GM12878 (cell line): ENCODE measurements at regions not wholly inside any gene's neighbourhood (a gene's known extent, or its start where the extent isn't known, plus 50 kb on each side); places are given as distances from the start of the nearest gene placed in this dataset.

Experiments used
- HDGF ChIP-seq: fragments of 450-650 bp; IDR thresholded peaks from 2 replicates; pipeline ENCODE4 v1.6.1; 2016; ENCODE audit warnings: antibody characterized with exemption
- RB1 ChIP-seq: fragments of 450-650 bp; formaldehyde crosslinking; IDR thresholded peaks from 2 replicates; pipeline ENCODE4 v1.6.1; 2017; ENCODE audit warnings: mild to moderate bottlenecking, borderline replicate concordance
- RUNX3 ChIP-seq: IDR thresholded peaks from 2 replicates; pipeline ENCODE4 v1.6.1; 2012; ENCODE audit warnings: low read length, inconsistent platforms
- SUPT20H ChIP-seq: IDR thresholded peaks from 2 replicates; pipeline ENCODE4 v1.6.1; 2011; ENCODE audit warnings: low read depth, mild to moderate bottlenecking, low read length, moderate library complexity, borderline replicate concordance; ENCODE audit not compliant: control insufficient read depth
- WRNIP1 ChIP-seq: IDR thresholded peaks from 2 replicates; pipeline ENCODE4 v1.6.1; 2011; ENCODE audit warnings: low read depth, low read length, improper control_type of control experiment, borderline replicate concordance
- TF ChIP-seq, protein P1 (sequence below), 3 experiments: IDR thresholded peaks in 2 of 3; conservative IDR thresholded peaks in 1 of 3; 2 replicates each; pipeline ENCODE4 v1.5.1; 2011; ENCODE audit warnings: low read depth in 3 of 3, low read length in 3 of 3, mild to moderate bottlenecking in 3 of 3, control low read depth in 2 of 3, moderate library complexity in 2 of 3, inconsistent platforms in 1 of 3, mixed read lengths in 1 of 3; ENCODE audit not compliant: control insufficient read depth in 2 of 3, insufficient read depth in 1 of 3; ENCODE audit errors: extremely low read depth in 1 of 3
- TF ChIP-seq, protein P2 (sequence below): fragments of 450-650 bp; IDR thresholded peaks from 2 replicates; pipeline ENCODE4 v1.6.1; 2016; ENCODE audit warnings: mild to moderate bottlenecking
- TF ChIP-seq, protein P3 (sequence below): fragments of 450-650 bp; IDR thresholded peaks from 2 replicates; pipeline ENCODE4 v1.6.1; 2017; ENCODE audit warnings: mild to moderate bottlenecking, moderate library complexity
- TF ChIP-seq, protein P4 (sequence below): fragments of 450-650 bp; IDR thresholded peaks from 2 replicates; pipeline ENCODE4 v1.6.1; 2017; ENCODE audit warnings: mild to moderate bottlenecking, moderate library complexity
- TF ChIP-seq, protein P5 (sequence below): IDR thresholded peaks from 2 replicates; pipeline ENCODE4 v1.6.1; 2012; ENCODE audit warnings: mild to moderate bottlenecking, low read depth, low read length
- TF ChIP-seq, protein P6 (sequence below): IDR thresholded peaks from 2 replicates; pipeline ENCODE4 v1.6.1; 2012; ENCODE audit warnings: low read depth, low read length, improper control_type of control experiment

DNA sequence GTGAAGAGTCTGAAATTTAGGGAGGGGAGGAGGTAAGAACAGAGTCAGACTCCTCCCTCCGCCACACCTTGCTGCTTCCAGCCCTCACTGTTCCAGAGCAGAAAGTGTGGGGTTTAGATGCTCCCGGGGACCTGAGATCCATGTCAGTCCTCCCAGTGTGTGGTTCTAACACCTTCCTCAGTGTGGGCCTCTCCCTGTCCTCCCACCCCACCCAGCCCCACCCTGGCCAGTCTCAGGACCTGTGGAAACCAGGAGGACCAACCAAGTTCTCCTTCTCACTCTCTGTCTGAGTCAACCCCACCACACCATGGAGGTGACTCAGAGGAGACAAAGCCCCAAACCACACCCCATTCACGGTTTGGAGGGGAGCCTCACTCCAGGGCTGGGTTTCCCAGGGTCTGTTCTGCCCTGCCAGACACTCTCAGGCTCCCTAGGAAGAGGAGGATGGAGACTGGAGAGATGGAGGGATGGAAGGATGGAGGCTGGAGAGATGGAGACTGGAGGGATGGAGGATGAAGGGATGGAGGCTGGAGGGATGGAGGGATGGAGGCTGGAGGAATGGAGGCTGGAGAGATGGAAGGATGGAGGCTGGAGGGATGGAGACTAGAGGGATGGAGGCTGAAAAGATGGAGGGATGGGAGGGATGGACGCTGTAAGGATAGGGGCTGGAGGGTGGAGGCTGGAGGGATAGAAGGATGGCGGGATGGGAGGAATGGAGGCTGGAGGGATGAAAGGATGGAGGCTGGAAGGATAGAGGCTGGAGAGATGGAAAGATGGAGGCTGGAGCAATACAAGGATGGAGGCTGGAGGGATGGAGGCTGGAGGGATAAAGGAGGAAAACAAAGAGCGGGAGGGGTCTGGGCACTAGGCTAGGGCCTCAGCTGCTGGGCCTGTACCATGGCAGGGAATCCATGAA lies 100.9 kb upstream of the RUNX3 start (continued):
- TF ChIP-seq, protein P1, sequence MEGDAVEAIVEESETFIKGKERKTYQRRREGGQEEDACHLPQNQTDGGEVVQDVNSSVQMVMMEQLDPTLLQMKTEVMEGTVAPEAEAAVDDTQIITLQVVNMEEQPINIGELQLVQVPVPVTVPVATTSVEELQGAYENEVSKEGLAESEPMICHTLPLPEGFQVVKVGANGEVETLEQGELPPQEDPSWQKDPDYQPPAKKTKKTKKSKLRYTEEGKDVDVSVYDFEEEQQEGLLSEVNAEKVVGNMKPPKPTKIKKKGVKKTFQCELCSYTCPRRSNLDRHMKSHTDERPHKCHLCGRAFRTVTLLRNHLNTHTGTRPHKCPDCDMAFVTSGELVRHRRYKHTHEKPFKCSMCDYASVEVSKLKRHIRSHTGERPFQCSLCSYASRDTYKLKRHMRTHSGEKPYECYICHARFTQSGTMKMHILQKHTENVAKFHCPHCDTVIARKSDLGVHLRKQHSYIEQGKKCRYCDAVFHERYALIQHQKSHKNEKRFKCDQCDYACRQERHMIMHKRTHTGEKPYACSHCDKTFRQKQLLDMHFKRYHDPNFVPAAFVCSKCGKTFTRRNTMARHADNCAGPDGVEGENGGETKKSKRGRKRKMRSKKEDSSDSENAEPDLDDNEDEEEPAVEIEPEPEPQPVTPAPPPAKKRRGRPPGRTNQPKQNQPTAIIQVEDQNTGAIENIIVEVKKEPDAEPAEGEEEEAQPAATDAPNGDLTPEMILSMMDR (IDR thresholded peaks at IDR 0.05 in 2 of 3, conservative IDR thresholded peaks at IDR 0.05 in 1 of 3; ENCODE audit: control insufficient read depth in 2 of 3, extremely low read depth in 1 of 3, insufficient read depth in 1 of 3, low read depth in 3 of 3, low read length in 3 of 3) = no peak
- TF ChIP-seq, protein P2, sequence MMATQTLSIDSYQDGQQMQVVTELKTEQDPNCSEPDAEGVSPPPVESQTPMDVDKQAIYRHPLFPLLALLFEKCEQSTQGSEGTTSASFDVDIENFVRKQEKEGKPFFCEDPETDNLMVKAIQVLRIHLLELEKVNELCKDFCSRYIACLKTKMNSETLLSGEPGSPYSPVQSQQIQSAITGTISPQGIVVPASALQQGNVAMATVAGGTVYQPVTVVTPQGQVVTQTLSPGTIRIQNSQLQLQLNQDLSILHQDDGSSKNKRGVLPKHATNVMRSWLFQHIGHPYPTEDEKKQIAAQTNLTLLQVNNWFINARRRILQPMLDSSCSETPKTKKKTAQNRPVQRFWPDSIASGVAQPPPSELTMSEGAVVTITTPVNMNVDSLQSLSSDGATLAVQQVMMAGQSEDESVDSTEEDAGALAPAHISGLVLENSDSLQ = peak; percentile 58
- TF ChIP-seq, protein P3, sequence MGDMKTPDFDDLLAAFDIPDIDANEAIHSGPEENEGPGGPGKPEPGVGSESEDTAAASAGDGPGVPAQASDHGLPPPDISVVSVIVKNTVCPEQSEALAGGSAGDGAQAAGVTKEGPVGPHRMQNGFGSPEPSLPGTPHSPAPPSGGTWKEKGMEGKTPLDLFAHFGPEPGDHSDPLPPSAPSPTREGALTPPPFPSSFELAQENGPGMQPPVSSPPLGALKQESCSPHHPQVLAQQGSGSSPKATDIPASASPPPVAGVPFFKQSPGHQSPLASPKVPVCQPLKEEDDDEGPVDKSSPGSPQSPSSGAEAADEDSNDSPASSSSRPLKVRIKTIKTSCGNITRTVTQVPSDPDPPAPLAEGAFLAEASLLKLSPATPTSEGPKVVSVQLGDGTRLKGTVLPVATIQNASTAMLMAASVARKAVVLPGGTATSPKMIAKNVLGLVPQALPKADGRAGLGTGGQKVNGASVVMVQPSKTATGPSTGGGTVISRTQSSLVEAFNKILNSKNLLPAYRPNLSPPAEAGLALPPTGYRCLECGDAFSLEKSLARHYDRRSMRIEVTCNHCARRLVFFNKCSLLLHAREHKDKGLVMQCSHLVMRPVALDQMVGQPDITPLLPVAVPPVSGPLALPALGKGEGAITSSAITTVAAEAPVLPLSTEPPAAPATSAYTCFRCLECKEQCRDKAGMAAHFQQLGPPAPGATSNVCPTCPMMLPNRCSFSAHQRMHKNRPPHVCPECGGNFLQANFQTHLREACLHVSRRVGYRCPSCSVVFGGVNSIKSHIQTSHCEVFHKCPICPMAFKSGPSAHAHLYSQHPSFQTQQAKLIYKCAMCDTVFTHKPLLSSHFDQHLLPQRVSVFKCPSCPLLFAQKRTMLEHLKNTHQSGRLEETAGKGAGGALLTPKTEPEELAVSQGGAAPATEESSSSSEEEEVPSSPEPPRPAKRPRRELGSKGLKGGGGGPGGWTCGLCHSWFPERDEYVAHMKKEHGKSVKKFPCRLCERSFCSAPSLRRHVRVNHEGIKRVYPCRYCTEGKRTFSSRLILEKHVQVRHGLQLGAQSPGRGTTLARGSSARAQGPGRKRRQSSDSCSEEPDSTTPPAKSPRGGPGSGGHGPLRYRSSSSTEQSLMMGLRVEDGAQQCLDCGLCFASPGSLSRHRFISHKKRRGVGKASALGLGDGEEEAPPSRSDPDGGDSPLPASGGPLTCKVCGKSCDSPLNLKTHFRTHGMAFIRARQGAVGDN = peak; percentile 52; the same call in 1 of the 2 replicates
- TF ChIP-seq RB1 = peak; percentile 16; the same call in 1 of the 2 replicates
- TF ChIP-seq, protein P4, sequence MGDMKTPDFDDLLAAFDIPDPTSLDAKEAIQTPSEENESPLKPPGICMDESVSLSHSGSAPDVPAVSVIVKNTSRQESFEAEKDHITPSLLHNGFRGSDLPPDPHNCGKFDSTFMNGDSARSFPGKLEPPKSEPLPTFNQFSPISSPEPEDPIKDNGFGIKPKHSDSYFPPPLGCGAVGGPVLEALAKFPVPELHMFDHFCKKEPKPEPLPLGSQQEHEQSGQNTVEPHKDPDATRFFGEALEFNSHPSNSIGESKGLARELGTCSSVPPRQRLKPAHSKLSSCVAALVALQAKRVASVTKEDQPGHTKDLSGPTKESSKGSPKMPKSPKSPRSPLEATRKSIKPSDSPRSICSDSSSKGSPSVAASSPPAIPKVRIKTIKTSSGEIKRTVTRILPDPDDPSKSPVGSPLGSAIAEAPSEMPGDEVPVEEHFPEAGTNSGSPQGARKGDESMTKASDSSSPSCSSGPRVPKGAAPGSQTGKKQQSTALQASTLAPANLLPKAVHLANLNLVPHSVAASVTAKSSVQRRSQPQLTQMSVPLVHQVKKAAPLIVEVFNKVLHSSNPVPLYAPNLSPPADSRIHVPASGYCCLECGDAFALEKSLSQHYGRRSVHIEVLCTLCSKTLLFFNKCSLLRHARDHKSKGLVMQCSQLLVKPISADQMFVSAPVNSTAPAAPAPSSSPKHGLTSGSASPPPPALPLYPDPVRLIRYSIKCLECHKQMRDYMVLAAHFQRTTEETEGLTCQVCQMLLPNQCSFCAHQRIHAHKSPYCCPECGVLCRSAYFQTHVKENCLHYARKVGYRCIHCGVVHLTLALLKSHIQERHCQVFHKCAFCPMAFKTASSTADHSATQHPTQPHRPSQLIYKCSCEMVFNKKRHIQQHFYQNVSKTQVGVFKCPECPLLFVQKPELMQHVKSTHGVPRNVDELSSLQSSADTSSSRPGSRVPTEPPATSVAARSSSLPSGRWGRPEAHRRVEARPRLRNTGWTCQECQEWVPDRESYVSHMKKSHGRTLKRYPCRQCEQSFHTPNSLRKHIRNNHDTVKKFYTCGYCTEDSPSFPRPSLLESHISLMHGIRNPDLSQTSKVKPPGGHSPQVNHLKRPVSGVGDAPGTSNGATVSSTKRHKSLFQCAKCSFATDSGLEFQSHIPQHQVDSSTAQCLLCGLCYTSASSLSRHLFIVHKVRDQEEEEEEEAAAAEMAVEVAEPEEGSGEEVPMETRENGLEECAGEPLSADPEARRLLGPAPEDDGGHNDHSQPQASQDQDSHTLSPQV = no peak
- 0 out of 2 replicates have a peak, but pooled peaks have one; percentile 64 for TF ChIP-seq WRNIP1
- TF ChIP-seq, protein P5, sequence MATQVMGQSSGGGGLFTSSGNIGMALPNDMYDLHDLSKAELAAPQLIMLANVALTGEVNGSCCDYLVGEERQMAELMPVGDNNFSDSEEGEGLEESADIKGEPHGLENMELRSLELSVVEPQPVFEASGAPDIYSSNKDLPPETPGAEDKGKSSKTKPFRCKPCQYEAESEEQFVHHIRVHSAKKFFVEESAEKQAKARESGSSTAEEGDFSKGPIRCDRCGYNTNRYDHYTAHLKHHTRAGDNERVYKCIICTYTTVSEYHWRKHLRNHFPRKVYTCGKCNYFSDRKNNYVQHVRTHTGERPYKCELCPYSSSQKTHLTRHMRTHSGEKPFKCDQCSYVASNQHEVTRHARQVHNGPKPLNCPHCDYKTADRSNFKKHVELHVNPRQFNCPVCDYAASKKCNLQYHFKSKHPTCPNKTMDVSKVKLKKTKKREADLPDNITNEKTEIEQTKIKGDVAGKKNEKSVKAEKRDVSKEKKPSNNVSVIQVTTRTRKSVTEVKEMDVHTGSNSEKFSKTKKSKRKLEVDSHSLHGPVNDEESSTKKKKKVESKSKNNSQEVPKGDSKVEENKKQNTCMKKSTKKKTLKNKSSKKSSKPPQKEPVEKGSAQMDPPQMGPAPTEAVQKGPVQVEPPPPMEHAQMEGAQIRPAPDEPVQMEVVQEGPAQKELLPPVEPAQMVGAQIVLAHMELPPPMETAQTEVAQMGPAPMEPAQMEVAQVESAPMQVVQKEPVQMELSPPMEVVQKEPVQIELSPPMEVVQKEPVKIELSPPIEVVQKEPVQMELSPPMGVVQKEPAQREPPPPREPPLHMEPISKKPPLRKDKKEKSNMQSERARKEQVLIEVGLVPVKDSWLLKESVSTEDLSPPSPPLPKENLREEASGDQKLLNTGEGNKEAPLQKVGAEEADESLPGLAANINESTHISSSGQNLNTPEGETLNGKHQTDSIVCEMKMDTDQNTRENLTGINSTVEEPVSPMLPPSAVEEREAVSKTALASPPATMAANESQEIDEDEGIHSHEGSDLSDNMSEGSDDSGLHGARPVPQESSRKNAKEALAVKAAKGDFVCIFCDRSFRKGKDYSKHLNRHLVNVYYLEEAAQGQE = no peak
- TF ChIP-seq, protein P6, sequence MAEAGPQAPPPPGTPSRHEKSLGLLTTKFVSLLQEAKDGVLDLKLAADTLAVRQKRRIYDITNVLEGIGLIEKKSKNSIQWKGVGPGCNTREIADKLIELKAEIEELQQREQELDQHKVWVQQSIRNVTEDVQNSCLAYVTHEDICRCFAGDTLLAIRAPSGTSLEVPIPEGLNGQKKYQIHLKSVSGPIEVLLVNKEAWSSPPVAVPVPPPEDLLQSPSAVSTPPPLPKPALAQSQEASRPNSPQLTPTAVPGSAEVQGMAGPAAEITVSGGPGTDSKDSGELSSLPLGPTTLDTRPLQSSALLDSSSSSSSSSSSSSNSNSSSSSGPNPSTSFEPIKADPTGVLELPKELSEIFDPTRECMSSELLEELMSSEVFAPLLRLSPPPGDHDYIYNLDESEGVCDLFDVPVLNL = no peak
- TF ChIP-seq RUNX3 = no peak
- no peak for TF ChIP-seq SUPT20H
- TF ChIP-seq HDGF = peak; percentile 100
